SU-DHL-6 (cell line): ENCODE measurements at regions not wholly inside any gene's neighbourhood (a gene's known extent, or its start where the extent isn't known, plus 50 kb on each side); places are given as distances from the start of the nearest gene placed in this dataset.
"Not testable (repeated sequence)": the region's sequence is repeated elsewhere in the genome, so short reads cannot be mapped to it uniquely, and the experiment has no call there.

ENCODE experiments used
- H2AFZ ChIP-seq: fragments of 200-600 bp; sonication (generic); 2 replicates; pipeline ENCODE4 v1.6.1; 2014; ENCODE audit warnings: low read depth, mild to moderate bottlenecking, moderate library complexity, mixed read lengths, antibody characterized with exemption, low read length; ENCODE audit not compliant: severe bottlenecking
- H3F3A ChIP-seq: fragments of 200-600 bp; shearing (Covaris generic); 2 replicates; pipeline ENCODE4 v1.6.0; 2016; ENCODE audit warnings: antibody characterized with exemption, mild to moderate bottlenecking; ENCODE audit not compliant: insufficient read depth
- H3K27ac ChIP-seq: fragments of 200-600 bp; sonication (generic); 2 replicates; pipeline ENCODE4 v1.5.1; 2016; ENCODE audit warnings: low read depth, mild to moderate bottlenecking, low read length, moderate library complexity, mixed read lengths
- H3K27me3 ChIP-seq: fragments of 200-600 bp; sonication (generic), shearing (Covaris generic); 2 replicates; pipeline ENCODE4 v1.6.0; 2014; ENCODE audit warnings: mild to moderate bottlenecking, low read length
- H3K36me3 ChIP-seq: fragments of 200-600 bp; sonication (generic); 2 replicates; pipeline ENCODE4 v1.6.1; 2014; ENCODE audit warnings: mild to moderate bottlenecking, low read length, mixed read lengths
- H3K4me2 ChIP-seq: fragments of 300-600, 200-600 bp; shearing (Covaris generic), sonication (generic); 2 replicates; pipeline ENCODE4 v1.6.0; 2014; ENCODE audit warnings: low read length, low read depth, mild to moderate bottlenecking; ENCODE audit not compliant: poor library complexity, severe bottlenecking
- H3K4me3 ChIP-seq: fragments of 200-600 bp; sonication (generic); 2 replicates; pipeline ENCODE4 v1.5.1; 2014; ENCODE audit warnings: antibody characterized with exemption, low read length, mild to moderate bottlenecking, mixed read lengths; ENCODE audit not compliant: insufficient read depth, poor library complexity, severe bottlenecking
- H3K79me2 ChIP-seq: fragments of 200-600 bp; sonication (generic); 2 replicates; pipeline ENCODE4 v1.6.1; 2014; ENCODE audit warnings: mild to moderate bottlenecking, low read length, moderate library complexity; ENCODE audit not compliant: insufficient read depth
- H3K9ac ChIP-seq: fragments of 200-600 bp; sonication (generic); 2 replicates; pipeline ENCODE4 v1.7.0; 2014; ENCODE audit warnings: mild to moderate bottlenecking, low read length
- H3K9me2 ChIP-seq: fragments of 200-600 bp; sonication (generic); replicated peaks from 2 replicates; pipeline ENCODE4 v1.6.1; 2014; ENCODE audit warnings: low read length; ENCODE audit not compliant: insufficient read depth
- H3K9me3 ChIP-seq: fragments of 200-600 bp; sonication (generic); 2 replicates; pipeline ENCODE4 v1.6.1; 2014; ENCODE audit warnings: low read length, mixed read lengths; ENCODE audit not compliant: insufficient read depth
- H4K20me1 ChIP-seq: fragments of 200-600 bp; sonication (generic); 2 replicates; pipeline ENCODE4 v1.6.1; 2014; ENCODE audit warnings: low read depth, mild to moderate bottlenecking, antibody characterized with exemption, low read length, moderate library complexity, mixed read lengths
- EZH2phosphoT487 ChIP-seq: fragments of 200-600 bp; sonication (generic), shearing (Covaris generic); conservative IDR thresholded peaks from 2 replicates; pipeline ENCODE4 v1.6.1; 2018; ENCODE audit warnings: mild to moderate bottlenecking, antibody characterized with exemption, low read length, moderate library complexity, mixed read lengths
- TF ChIP-seq, protein P1 (sequence below): fragments of 200-600 bp; sonication (generic); IDR thresholded peaks from one replicate; pipeline ENCODE4 v1.5.1; 2017; ENCODE audit warnings: antibody characterized with exemption, mild to moderate bottlenecking, low read length, moderate library complexity; ENCODE audit not compliant: insufficient read depth, poor library complexity, severe bottlenecking

GRCh38 chr7:89687211-89687610 is 467.1 kb upstream of the STEAP1 start:
- Histone ChIP-seq H3F3A (no peaks in the 10 kb centered on the region), H3K9ac (no peak overlapping the region), H4K20me1 (no peaks in the 10 kb centered on the region), H3K4me2 (no peak overlapping the region), H2AFZ (no peak overlapping the region), H3K27ac (no peak overlapping the region), H3K9me2 (no peaks in the 10 kb centered on the region), H3K36me3 (no peaks in the 10 kb centered on the region), H3K79me2 (no peaks in the 10 kb centered on the region), H3K27me3 (no peaks in the 10 kb centered on the region), H3K4me3 (no peak overlapping the region), H3K9me3 (peaks cover 3% of the 10 kb centered on the region; the same call in 1 of the 2 replicates)
- TF ChIP-seq, protein P1, sequence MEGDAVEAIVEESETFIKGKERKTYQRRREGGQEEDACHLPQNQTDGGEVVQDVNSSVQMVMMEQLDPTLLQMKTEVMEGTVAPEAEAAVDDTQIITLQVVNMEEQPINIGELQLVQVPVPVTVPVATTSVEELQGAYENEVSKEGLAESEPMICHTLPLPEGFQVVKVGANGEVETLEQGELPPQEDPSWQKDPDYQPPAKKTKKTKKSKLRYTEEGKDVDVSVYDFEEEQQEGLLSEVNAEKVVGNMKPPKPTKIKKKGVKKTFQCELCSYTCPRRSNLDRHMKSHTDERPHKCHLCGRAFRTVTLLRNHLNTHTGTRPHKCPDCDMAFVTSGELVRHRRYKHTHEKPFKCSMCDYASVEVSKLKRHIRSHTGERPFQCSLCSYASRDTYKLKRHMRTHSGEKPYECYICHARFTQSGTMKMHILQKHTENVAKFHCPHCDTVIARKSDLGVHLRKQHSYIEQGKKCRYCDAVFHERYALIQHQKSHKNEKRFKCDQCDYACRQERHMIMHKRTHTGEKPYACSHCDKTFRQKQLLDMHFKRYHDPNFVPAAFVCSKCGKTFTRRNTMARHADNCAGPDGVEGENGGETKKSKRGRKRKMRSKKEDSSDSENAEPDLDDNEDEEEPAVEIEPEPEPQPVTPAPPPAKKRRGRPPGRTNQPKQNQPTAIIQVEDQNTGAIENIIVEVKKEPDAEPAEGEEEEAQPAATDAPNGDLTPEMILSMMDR: no peak
- no peak for TF ChIP-seq EZH2phosphoT487

- Histone ChIP-seq H3K79me2 (no peaks in the 10 kb centered on the region), H3K9ac (no peak overlapping the region), H3K9me3 (no peaks in the 10 kb centered on the region), H4K20me1 (no peaks in the 10 kb centered on the region), H3K27me3 (no peaks in the 10 kb centered on the region), H3K27ac (no peak overlapping the region), H2AFZ (no peak overlapping the region), H3F3A (no peaks in the 10 kb centered on the region), H3K9me2 (no peaks in the 10 kb centered on the region), H3K4me3 (no peak overlapping the region), H3K4me2 (no peak overlapping the region), H3K36me3 (no peaks in the 10 kb centered on the region)
- TF ChIP-seq EZH2phosphoT487: no peak
- TF ChIP-seq, protein P1: no peak
Observed at GRCh38 chr7:89695241-89695640, 459.0 kb upstream of the STEAP1 start.

DNA sequence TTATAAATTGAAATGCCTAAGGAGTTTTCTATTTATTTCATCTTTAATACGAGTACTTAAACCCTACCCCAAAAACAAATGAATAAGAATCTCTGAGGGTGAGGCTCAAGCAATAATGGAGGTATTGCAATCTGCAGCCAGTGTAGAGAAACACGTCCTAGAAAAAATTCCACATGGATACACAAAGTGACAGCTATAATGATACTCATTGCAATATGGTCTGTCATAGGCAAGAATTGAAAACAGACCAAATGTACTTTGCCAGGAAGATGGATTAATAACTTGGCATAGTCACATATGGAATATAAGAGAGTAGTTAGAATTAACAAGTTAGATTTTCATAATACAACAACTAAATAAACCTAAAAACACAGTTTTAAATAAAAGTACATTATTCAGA is 440.1 kb upstream of the STEAP1 start:
- H3K9me3 ChIP-seq: no peaks in the 10 kb centered on the region
- H3F3A ChIP-seq: no peaks in the 10 kb centered on the region
- H3K27ac ChIP-seq: no peak overlapping the region
- H3K36me3 ChIP-seq: no peaks in the 10 kb centered on the region
- H4K20me1 ChIP-seq: no peaks in the 10 kb centered on the region
- H3K9me2 ChIP-seq: 0 out of 2 replicates have a peak, but pooled peaks cover 4% of the 10 kb centered on the region
- H3K4me3 ChIP-seq: no peak overlapping the region
- no peak overlapping the region for H3K9ac ChIP-seq
- TF ChIP-seq, protein P1: no peak
- TF ChIP-seq EZH2phosphoT487: no peak
- no peak overlapping the region for H2AFZ ChIP-seq
- no peaks in the 10 kb centered on the region for H3K79me2 ChIP-seq
- H3K27me3 ChIP-seq: no peaks in the 10 kb centered on the region
- H3K4me2 ChIP-seq: no peak overlapping the region

- H3K27ac ChIP-seq, H4K20me1 ChIP-seq, H3K4me3 ChIP-seq, H3K9me2 ChIP-seq, H2AFZ ChIP-seq, H3K9ac ChIP-seq, H3K79me2 ChIP-seq, H3F3A ChIP-seq, H3K27me3 ChIP-seq, H3K4me2 ChIP-seq, H3K36me3 ChIP-seq, H3K9me3 ChIP-seq: not testable (repeated sequence)
Observed at GRCh38 chr7:89718941-89719340, 435.3 kb upstream of the STEAP1 start.
